GM12878 (cell line): ENCODE measurements at regions not wholly inside any gene's neighbourhood (a gene's known extent, or its start where the extent isn't known, plus 50 kb on each side); places are given as distances from the start of the nearest gene placed in this dataset.
"Not testable (repeated sequence)": the region's sequence is repeated elsewhere in the genome, so short reads cannot be mapped to it uniquely, and the experiment has no call there.

ENCODE experiments used
- ATAC-seq: fragments of 200-7000 bp; cut with Tn5 transposase; 3 replicates; pipeline ENCODE4 v1.9.1; 2020; ENCODE audit warnings: mild to moderate bottlenecking, moderate library complexity
- BruUV-seq: library from RNA; stranded (reverse); fragments of 400-500 nt; replicated peaks from 2 replicates; lab custom pipeline; 2021; lab: Mats Ljungman, UMichigan
- CTCF ChIA-PET: fragments of 300-600 bp; sonication (Branson Sonifier 250); formaldehyde crosslinking; extraction: SDS; loops from one replicate; lab custom pipeline; 2021; ENCODE audit warnings: inconsistent platforms; lab: Yijun Ruan, JAX
- POLR2A ChIA-PET: fragments of 350-600 bp; formaldehyde crosslinking; extraction: SDS; loops from one replicate; lab custom pipeline; 2021; ENCODE audit warnings: inconsistent platforms; lab: Charles Lee
- RAD21 ChIA-PET: fragments of 300-600 bp; sonication (Branson Sonifier 250); formaldehyde crosslinking; loops from one replicate; lab custom pipeline; 2023; ENCODE audit warnings: antibody characterized with exemption; ENCODE audit not compliant: unreplicated experiment; lab: Charles Lee
- SMC1A ChIA-PET: fragments of 300-600 bp; sonication (Branson Sonifier 250); formaldehyde crosslinking; loops from one replicate; lab custom pipeline; 2023; ENCODE audit not compliant: unreplicated experiment, uncharacterized antibody; lab: Charles Lee
- DNase-seq: peaks from one replicate; pipeline ENCODE4 v3.0.0-alpha.2; 2011; ENCODE audit warnings: low read depth, low spot score
- FAIRE-seq: peaks from 3 replicates; lab custom pipeline; 2011; peaks lifted over from hg19 to GRCh38; lab: Jason Lieb, UNC
- H2AFZ ChIP-seq: 2 replicates; pipeline ENCODE4 v1.6.0; 2011; ENCODE audit warnings: low read depth, low read length, control low read depth; ENCODE audit not compliant: control insufficient read depth
- H3K27ac ChIP-seq: 2 replicates; pipeline ENCODE4 v1.5.1; 2011; ENCODE audit warnings: control low read depth; ENCODE audit not compliant: control insufficient read depth, insufficient read depth
- H3K27me3 ChIP-seq, 2 experiments: replicated peaks in 1 of 2; 2 replicates each; pipeline versions ENCODE4 v1.6.0 to v1.6.1; 2011; ENCODE audit warnings: low read length in 1 of 2; ENCODE audit not compliant: control insufficient read depth in 2 of 2, insufficient read depth in 2 of 2
- H3K36me3 ChIP-seq, 2 experiments: 2 replicates each; pipeline ENCODE4 v1.5.1; 2011; ENCODE audit warnings: low read length in 1 of 2; ENCODE audit not compliant: control insufficient read depth in 2 of 2, insufficient read depth in 2 of 2
- H3K4me1 ChIP-seq: 2 replicates; pipeline ENCODE4 v1.6.1; 2011; ENCODE audit warnings: mild to moderate bottlenecking, low read length, moderate library complexity, mixed read lengths; ENCODE audit not compliant: control insufficient read depth, insufficient read depth
- H3K4me2 ChIP-seq: 2 replicates; pipeline ENCODE4 v1.6.0; 2011; ENCODE audit warnings: control low read depth; ENCODE audit not compliant: control insufficient read depth, insufficient read depth
- H3K4me3 ChIP-seq: fragments of 200-600 bp; sonication (generic); 2 replicates; pipeline ENCODE4 v1.5.1; 2016
- H3K79me2 ChIP-seq: 2 replicates; pipeline ENCODE4 v1.6.0; 2011; ENCODE audit warnings: low read length; ENCODE audit not compliant: control insufficient read depth, insufficient read depth
- H3K9ac ChIP-seq: 2 replicates; pipeline ENCODE4 v1.8.0; 2011; ENCODE audit warnings: low read length, control low read depth, mixed read lengths; ENCODE audit not compliant: control insufficient read depth, insufficient read depth
- H3K9me3 ChIP-seq: replicated peaks from 3 replicates; pipeline ENCODE4 v1.5.1; 2011; ENCODE audit warnings: mild to moderate bottlenecking, low read length; ENCODE audit not compliant: control insufficient read depth, insufficient read depth
- H4K20me1 ChIP-seq: 2 replicates; pipeline ENCODE4 v1.6.0; 2011; ENCODE audit not compliant: control insufficient read depth, insufficient read depth
- WGBS: methylation state at CpG from one replicate; pipeline ENCODE4 v1.1.6; 2016; ENCODE audit warnings: low lambda C conversion rate; ENCODE audit not compliant: insufficient replicate concordance, insufficient coverage; ENCODE audit errors: missing lambda C conversion rate; 5-methylcytosine and 5-hydroxymethylcytosine counted together
- in situ Hi-C: fragments of 300-500 bp; cut with MboI; formaldehyde crosslinking; loops from 9 replicates; pipeline ENCODE4 v1.14.3; 2018; ENCODE audit warnings: mixed read lengths
- intact Hi-C: fragments of 100-400 bp; cut with micrococcal nuclease; formaldehyde crosslinking; loops from one replicate; pipeline ENCODE4 v1.14.2; 2022; ENCODE audit not compliant: unreplicated experiment
- TF ChIP-seq, protein P1 (sequence below): fragments of 450-650 bp; IDR thresholded peaks from 2 replicates; pipeline ENCODE4 v1.6.1; 2017; ENCODE audit warnings: mild to moderate bottlenecking, moderate library complexity
- TF ChIP-seq, protein P2 (sequence below): fragments of 450-650 bp; IDR thresholded peaks from 2 replicates; pipeline ENCODE4 v1.6.1; 2017; ENCODE audit warnings: mild to moderate bottlenecking, moderate library complexity

GRCh38 chr12:85469158-85470086 lies 189.4 kb downstream of the ALX1 start:
- CTCF ChIA-PET: interaction anchor here (0.8 to 3.3 kb wide), 24 partner anchors 11 to 482 kb away, joined by 3 to 44 read pairs (median 4); no protein-coding TSS in a partner anchor
- intact Hi-C loops: loop anchor here (2.0 kb wide), 2 partner anchors 45 to 105 kb away; no protein-coding TSS in a partner anchor

More at GRCh38 chr12:85469158-85470086, 189.4 kb downstream of the ALX1 start:
- 24% methylated on average over 5 of the region's 5 CpGs for WGBS
- H3K4me3 ChIP-seq: peak overlapping the region; percentile 31; the same call in 1 of the 2 replicates
- H3K27me3 ChIP-seq, H3K36me3 ChIP-seq, H3K27ac ChIP-seq, H3K9ac ChIP-seq, H3K9me3 ChIP-seq, DNase-seq, H3K79me2 ChIP-seq, POLR2A ChIA-PET, BruUV-seq, H3K4me1 ChIP-seq, FAIRE-seq, H4K20me1 ChIP-seq: not testable (repeated sequence)
- H3K4me2 ChIP-seq: peak overlapping the region; percentile 53; the same call in 1 of the 2 replicates
- TF ChIP-seq, protein P1, sequence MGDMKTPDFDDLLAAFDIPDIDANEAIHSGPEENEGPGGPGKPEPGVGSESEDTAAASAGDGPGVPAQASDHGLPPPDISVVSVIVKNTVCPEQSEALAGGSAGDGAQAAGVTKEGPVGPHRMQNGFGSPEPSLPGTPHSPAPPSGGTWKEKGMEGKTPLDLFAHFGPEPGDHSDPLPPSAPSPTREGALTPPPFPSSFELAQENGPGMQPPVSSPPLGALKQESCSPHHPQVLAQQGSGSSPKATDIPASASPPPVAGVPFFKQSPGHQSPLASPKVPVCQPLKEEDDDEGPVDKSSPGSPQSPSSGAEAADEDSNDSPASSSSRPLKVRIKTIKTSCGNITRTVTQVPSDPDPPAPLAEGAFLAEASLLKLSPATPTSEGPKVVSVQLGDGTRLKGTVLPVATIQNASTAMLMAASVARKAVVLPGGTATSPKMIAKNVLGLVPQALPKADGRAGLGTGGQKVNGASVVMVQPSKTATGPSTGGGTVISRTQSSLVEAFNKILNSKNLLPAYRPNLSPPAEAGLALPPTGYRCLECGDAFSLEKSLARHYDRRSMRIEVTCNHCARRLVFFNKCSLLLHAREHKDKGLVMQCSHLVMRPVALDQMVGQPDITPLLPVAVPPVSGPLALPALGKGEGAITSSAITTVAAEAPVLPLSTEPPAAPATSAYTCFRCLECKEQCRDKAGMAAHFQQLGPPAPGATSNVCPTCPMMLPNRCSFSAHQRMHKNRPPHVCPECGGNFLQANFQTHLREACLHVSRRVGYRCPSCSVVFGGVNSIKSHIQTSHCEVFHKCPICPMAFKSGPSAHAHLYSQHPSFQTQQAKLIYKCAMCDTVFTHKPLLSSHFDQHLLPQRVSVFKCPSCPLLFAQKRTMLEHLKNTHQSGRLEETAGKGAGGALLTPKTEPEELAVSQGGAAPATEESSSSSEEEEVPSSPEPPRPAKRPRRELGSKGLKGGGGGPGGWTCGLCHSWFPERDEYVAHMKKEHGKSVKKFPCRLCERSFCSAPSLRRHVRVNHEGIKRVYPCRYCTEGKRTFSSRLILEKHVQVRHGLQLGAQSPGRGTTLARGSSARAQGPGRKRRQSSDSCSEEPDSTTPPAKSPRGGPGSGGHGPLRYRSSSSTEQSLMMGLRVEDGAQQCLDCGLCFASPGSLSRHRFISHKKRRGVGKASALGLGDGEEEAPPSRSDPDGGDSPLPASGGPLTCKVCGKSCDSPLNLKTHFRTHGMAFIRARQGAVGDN: 0 out of 2 replicates have a peak, but pooled peaks have one; percentile 57
- TF ChIP-seq, protein P2, sequence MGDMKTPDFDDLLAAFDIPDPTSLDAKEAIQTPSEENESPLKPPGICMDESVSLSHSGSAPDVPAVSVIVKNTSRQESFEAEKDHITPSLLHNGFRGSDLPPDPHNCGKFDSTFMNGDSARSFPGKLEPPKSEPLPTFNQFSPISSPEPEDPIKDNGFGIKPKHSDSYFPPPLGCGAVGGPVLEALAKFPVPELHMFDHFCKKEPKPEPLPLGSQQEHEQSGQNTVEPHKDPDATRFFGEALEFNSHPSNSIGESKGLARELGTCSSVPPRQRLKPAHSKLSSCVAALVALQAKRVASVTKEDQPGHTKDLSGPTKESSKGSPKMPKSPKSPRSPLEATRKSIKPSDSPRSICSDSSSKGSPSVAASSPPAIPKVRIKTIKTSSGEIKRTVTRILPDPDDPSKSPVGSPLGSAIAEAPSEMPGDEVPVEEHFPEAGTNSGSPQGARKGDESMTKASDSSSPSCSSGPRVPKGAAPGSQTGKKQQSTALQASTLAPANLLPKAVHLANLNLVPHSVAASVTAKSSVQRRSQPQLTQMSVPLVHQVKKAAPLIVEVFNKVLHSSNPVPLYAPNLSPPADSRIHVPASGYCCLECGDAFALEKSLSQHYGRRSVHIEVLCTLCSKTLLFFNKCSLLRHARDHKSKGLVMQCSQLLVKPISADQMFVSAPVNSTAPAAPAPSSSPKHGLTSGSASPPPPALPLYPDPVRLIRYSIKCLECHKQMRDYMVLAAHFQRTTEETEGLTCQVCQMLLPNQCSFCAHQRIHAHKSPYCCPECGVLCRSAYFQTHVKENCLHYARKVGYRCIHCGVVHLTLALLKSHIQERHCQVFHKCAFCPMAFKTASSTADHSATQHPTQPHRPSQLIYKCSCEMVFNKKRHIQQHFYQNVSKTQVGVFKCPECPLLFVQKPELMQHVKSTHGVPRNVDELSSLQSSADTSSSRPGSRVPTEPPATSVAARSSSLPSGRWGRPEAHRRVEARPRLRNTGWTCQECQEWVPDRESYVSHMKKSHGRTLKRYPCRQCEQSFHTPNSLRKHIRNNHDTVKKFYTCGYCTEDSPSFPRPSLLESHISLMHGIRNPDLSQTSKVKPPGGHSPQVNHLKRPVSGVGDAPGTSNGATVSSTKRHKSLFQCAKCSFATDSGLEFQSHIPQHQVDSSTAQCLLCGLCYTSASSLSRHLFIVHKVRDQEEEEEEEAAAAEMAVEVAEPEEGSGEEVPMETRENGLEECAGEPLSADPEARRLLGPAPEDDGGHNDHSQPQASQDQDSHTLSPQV: 0 out of 2 replicates have a peak, but pooled peaks have one; percentile 26
- ChIA-PET SMC1A (interaction anchor here (0.6 to 3.6 kb wide), 11 partner anchors 20 to 455 kb away, joined by 3 to 24 read pairs (median 3); no protein-coding TSS in a partner anchor), RAD21 (interaction anchor here (1.0 to 3.3 kb wide), 5 partner anchors 44 to 451 kb away, joined by 3 to 27 read pairs (median 5); no protein-coding TSS in a partner anchor)
- H2AFZ ChIP-seq: peak overlapping the region; percentile 11
- peak; percentile 24; the same call in 2 of the 3 replicates for ATAC-seq
- in situ Hi-C loops: loop anchor here (5.0 kb wide), 1 partner anchor 398 kb away; no protein-coding TSS in a partner anchor
